Spleen (tissue), 7 donors: ENCODE measurements at regions not wholly inside any gene's neighbourhood (a gene's known extent, or its start where the extent isn't known, plus 50 kb on each side); places are given as distances from the start of the nearest gene placed in this dataset.

ENCODE experiments used
- POLR2A ChIP-seq, 3 donors: fragments of 450-650 bp; IDR thresholded peaks; one replicate each; pipeline ENCODE4 v1.5.1; 2017; ENCODE audit warnings: antibody characterized with exemption in 3 of 3, mild to moderate bottlenecking in 1 of 3
- TF ChIP-seq, protein P1 (sequence below), 11 experiments: fragments of 200-600 bp in 7 of 11; fragments of 450-650 bp in 4 of 11; sonication (generic) in 4 of 11; IDR thresholded peaks in 8 of 11; conservative IDR thresholded peaks in 3 of 11; 1 replicate in 7 of 11; 2 replicates in 4 of 11; pipeline versions ENCODE4 v1.4.0 to v1.8.0; 2016 to 2021; ENCODE audit warnings: antibody characterized with exemption in 11 of 11, inconsistent platforms in 4 of 11, mild to moderate bottlenecking in 1 of 11
- donor health status: DM: no; HTN: no; CAD: no; lungs with moderate emphysema.
- donor health status: DM: no; HTN: no; CAD: no.
- donor health status: DM: no; HTN: no; CAD: no.

- TF ChIP-seq, protein P1, sequence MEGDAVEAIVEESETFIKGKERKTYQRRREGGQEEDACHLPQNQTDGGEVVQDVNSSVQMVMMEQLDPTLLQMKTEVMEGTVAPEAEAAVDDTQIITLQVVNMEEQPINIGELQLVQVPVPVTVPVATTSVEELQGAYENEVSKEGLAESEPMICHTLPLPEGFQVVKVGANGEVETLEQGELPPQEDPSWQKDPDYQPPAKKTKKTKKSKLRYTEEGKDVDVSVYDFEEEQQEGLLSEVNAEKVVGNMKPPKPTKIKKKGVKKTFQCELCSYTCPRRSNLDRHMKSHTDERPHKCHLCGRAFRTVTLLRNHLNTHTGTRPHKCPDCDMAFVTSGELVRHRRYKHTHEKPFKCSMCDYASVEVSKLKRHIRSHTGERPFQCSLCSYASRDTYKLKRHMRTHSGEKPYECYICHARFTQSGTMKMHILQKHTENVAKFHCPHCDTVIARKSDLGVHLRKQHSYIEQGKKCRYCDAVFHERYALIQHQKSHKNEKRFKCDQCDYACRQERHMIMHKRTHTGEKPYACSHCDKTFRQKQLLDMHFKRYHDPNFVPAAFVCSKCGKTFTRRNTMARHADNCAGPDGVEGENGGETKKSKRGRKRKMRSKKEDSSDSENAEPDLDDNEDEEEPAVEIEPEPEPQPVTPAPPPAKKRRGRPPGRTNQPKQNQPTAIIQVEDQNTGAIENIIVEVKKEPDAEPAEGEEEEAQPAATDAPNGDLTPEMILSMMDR (IDR thresholded peaks at IDR 0.05 in 8 of 11, conservative IDR thresholded peaks at IDR 0.05 in 3 of 11), result no peak
- TF ChIP-seq POLR2A (IDR thresholded peaks at IDR 0.05), result no peak
Observed at GRCh38 chr4:164011791-164012190, 517.3 kb downstream of the TMA16 start.
